HG03159 (cell line): ENCODE measurements at regions not wholly inside any gene's neighbourhood (a gene's known extent, or its start where the extent isn't known, plus 50 kb on each side); places are given as distances from the start of the nearest gene placed in this dataset.
A peak's percentile ranks its signal among the peaks of the same experiment; 100 is the strongest.

Source experiments
- ATAC-seq: cut with Tn5 transposase; IDR thresholded peaks from one replicate; pipeline ENCODE4 v1.9.1; 2021; ENCODE audit warnings: mild to moderate bottlenecking, moderate library complexity; ENCODE audit not compliant: unreplicated experiment

GRCh38 chr2:226017107-226017506, 617.6 kb downstream of the NYAP2 start:
- ATAC-seq, result no peak

- ATAC-seq, result no peak
These were observed 612.4 kb downstream of the NYAP2 start for GRCh38 chr2:226011716-226012450.

- ATAC-seq, result peak; percentile 66
These were observed 602.9 kb downstream of the NYAP2 start for GRCh38 chr2:226002438-226002837.

GRCh38 chr2:226001716-226002115, 602.2 kb downstream of the NYAP2 start:
- ATAC-seq, result no peak

- ATAC-seq, result no peak
These were observed 600.2 kb downstream of the NYAP2 start for GRCh38 chr2:225999692-226000091.

- ATAC-seq, result no peak
These were observed 599.1 kb downstream of the NYAP2 start for GRCh38 chr2:225998653-225999052.

- ATAC-seq, result no peak
These were observed 598.6 kb downstream of the NYAP2 start for GRCh38 chr2:225998116-225998515.

GRCh38 chr2:225996462-225996828, 596.9 kb downstream of the NYAP2 start:
- no peak for ATAC-seq

- ATAC-seq, result no peak
These were observed 596.4 kb downstream of the NYAP2 start for GRCh38 chr2:225995796-225996461.

GRCh38 chr2:225994748-225995405, 595.4 kb downstream of the NYAP2 start:
- no peak for ATAC-seq

GRCh38 chr2:225993430-225993829, 593.9 kb downstream of the NYAP2 start:
- ATAC-seq, result no peak

- ATAC-seq, result no peak
These were observed 590.3 kb downstream of the NYAP2 start for GRCh38 chr2:225989809-225990208.

- no peak for ATAC-seq
These were observed 580.9 kb downstream of the NYAP2 start for GRCh38 chr2:225980372-225980771.

GRCh38 chr2:225971433-225971832, 571.9 kb downstream of the NYAP2 start:
- no peak for ATAC-seq

- no peak for ATAC-seq
These were observed 549.4 kb downstream of the NYAP2 start for GRCh38 chr2:225948903-225949302.

- no peak for ATAC-seq
These were observed 539.5 kb downstream of the NYAP2 start for GRCh38 chr2:225938991-225939390.

- no peak for ATAC-seq
These were observed 538.2 kb downstream of the NYAP2 start for GRCh38 chr2:225937625-225938187.

GRCh38 chr2:225932811-225933413, 533.4 kb downstream of the NYAP2 start:
- ATAC-seq, result no peak

GRCh38 chr2:225930687-225931086, 531.2 kb downstream of the NYAP2 start:
- no peak for ATAC-seq

- ATAC-seq, result no peak
These were observed 521.2 kb downstream of the NYAP2 start for GRCh38 chr2:225920621-225921220.

- no peak for ATAC-seq
These were observed 517.2 kb downstream of the NYAP2 start for GRCh38 chr2:225916692-225917091.
